SK-N-SH treated with all-trans-retinoic acid at 6 μM for 48 hours (cell line): ENCODE measurements at regions not wholly inside any gene's neighbourhood (a gene's known extent, or its start where the extent isn't known, plus 50 kb on each side); places are given as distances from the start of the nearest gene placed in this dataset.

Experiments
- ATAC-seq: fragments of 200-7000 bp; cut with Tn5 transposase; 3 replicates; pipeline ENCODE4 v1.9.1; 2020; ENCODE audit warnings: mild to moderate bottlenecking, moderate library complexity
- ARNTL ChIP-seq: fragments of 450-650 bp; formaldehyde crosslinking; IDR thresholded peaks from 2 replicates; pipeline ENCODE4 v1.5.0; 2020; ENCODE audit warnings: low read depth, mild to moderate bottlenecking, moderate library complexity, borderline replicate concordance
- BACH2 ChIP-seq: fragments of 250-450 bp; sonication (Bioruptor Pico); IDR thresholded peaks from 2 replicates; pipeline ENCODE4 v1.9.0; 2021; ENCODE audit warnings: mild to moderate bottlenecking, borderline replicate concordance
- CSDC2 ChIP-seq: fragments of 250-450 bp; sonication (Bioruptor Pico); IDR thresholded peaks from 2 replicates; pipeline ENCODE4 v1.5.0; 2020; ENCODE audit warnings: mild to moderate bottlenecking, moderate library complexity
- ESRRG ChIP-seq: fragments of 250-450 bp; sonication (Bioruptor Pico); IDR thresholded peaks from 2 replicates; pipeline ENCODE4 v1.6.1; 2021; ENCODE audit warnings: mild to moderate bottlenecking
- GLIS3 ChIP-seq: fragments of 250-450 bp; sonication (Bioruptor Pico); IDR thresholded peaks from 2 replicates; pipeline ENCODE4 v1.5.0; 2020; ENCODE audit warnings: mild to moderate bottlenecking, moderate library complexity
- ISL1 ChIP-seq: fragments of 250-450 bp; sonication (Bioruptor Pico); IDR thresholded peaks from 2 replicates; pipeline ENCODE4 v2.1.2; 2022; ENCODE audit warnings: mild to moderate bottlenecking, moderate library complexity
- OSR1 ChIP-seq: fragments of 250-450 bp; sonication (Bioruptor Pico); IDR thresholded peaks from 2 replicates; pipeline ENCODE4 v1.8.0; 2022; ENCODE audit warnings: moderate library complexity, mild to moderate bottlenecking, inconsistent platforms
- PPARA ChIP-seq: fragments of 250-450 bp; sonication (Bioruptor Pico); IDR thresholded peaks from 2 replicates; pipeline ENCODE4 v1.5.0; 2020; ENCODE audit warnings: mild to moderate bottlenecking, borderline replicate concordance
- RARB ChIP-seq: fragments of 250-450 bp; sonication (Bioruptor Pico); IDR thresholded peaks from 2 replicates; pipeline ENCODE4 v1.8.0; 2021; ENCODE audit warnings: mild to moderate bottlenecking, moderate library complexity
- SNAI2 ChIP-seq: fragments of 250-450 bp; sonication (Bioruptor Pico); IDR thresholded peaks from 2 replicates; pipeline ENCODE4 v1.5.0; 2020; ENCODE audit warnings: mild to moderate bottlenecking, moderate library complexity
- TCF4 ChIP-seq: fragments of 250-450 bp; sonication (Bioruptor Pico); IDR thresholded peaks from 2 replicates; pipeline ENCODE4 v1.8.0; 2021; ENCODE audit warnings: mild to moderate bottlenecking, moderate library complexity, borderline replicate concordance
- ZC3H10 ChIP-seq: fragments of 250-450 bp; sonication (Bioruptor Pico); IDR thresholded peaks from 2 replicates; pipeline ENCODE4 v1.5.1; 2021; ENCODE audit warnings: mild to moderate bottlenecking, moderate library complexity
- ZFP3 ChIP-seq: fragments of 250-450 bp; sonication (Bioruptor Pico); IDR thresholded peaks from 2 replicates; pipeline ENCODE4 v1.5.0; 2020; ENCODE audit warnings: mild to moderate bottlenecking, moderate library complexity
- ZNF565 ChIP-seq: fragments of 450-650 bp; formaldehyde crosslinking; conservative IDR thresholded peaks from 2 replicates; pipeline ENCODE4 v1.5.0; 2020; ENCODE audit warnings: low read depth, mild to moderate bottlenecking, moderate library complexity
- ZNF70 ChIP-seq: fragments of 450-650 bp; formaldehyde crosslinking; IDR thresholded peaks from 2 replicates; pipeline ENCODE4 v1.5.0; 2020; ENCODE audit warnings: mild to moderate bottlenecking, moderate library complexity
- ZNF8 ChIP-seq: fragments of 450-650 bp; formaldehyde crosslinking; IDR thresholded peaks from 2 replicates; pipeline ENCODE4 v1.5.0; 2020; ENCODE audit warnings: mild to moderate bottlenecking, moderate library complexity
- TF ChIP-seq, protein P1 (sequence below): fragments of 250-450 bp; sonication (Bioruptor Pico); IDR thresholded peaks from 2 replicates; pipeline ENCODE4 v1.8.0; 2020; ENCODE audit warnings: mild to moderate bottlenecking, moderate library complexity, borderline replicate concordance
- TF ChIP-seq, protein P2 (sequence below): fragments of 250-450 bp; sonication (Bioruptor Pico); IDR thresholded peaks from 2 replicates; pipeline ENCODE4 v1.5.1; 2020; ENCODE audit warnings: low read depth, mild to moderate bottlenecking, moderate library complexity
- TF ChIP-seq, protein P3 (sequence below): fragments of 250-450 bp; sonication (Bioruptor Pico); IDR thresholded peaks from 2 replicates; pipeline ENCODE4 v1.5.0; 2020; ENCODE audit warnings: mild to moderate bottlenecking, moderate library complexity
- TF ChIP-seq, protein P4 (sequence below): fragments of 250-450 bp; sonication (Bioruptor Pico); IDR thresholded peaks from 2 replicates; pipeline ENCODE4 v1.5.1; 2021; ENCODE audit warnings: mild to moderate bottlenecking, moderate library complexity

DNA sequence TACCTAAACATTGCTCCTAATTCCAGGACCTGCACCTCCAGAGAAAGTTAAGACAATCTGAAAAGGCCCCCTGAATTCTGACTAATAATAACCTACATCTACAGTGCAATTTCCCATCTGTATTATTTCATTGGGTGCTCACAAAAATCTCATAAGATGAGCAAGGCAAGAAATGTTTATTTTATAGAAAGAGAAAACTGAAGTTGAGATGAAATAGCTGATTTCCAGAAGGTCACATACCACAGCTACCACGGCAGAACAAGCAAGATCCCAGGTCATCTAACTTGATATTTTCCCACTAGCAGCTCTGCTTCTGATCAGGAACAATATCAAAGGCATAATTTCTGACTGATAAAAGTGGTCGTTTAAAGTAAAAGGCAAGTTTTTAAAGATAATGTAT lies 105.8 kb upstream of the COL5A2 start:
- TF ChIP-seq SNAI2 (no peak), ZFP3 (CRISPR knock-in tag) (no peak), RARB (no peak), GLIS3 (no peak), ZNF565 (no peak), ESRRG (CRISPR knock-in tag) (no peak), TCF4 (no peak), ZC3H10 (CRISPR knock-in tag) (no peak), BACH2 (CRISPR knock-in tag) (no peak), ARNTL (no peak), ISL1 (CRISPR knock-in tag) (no peak), CSDC2 (CRISPR knock-in tag) (no peak)
- TF ChIP-seq, protein P1, sequence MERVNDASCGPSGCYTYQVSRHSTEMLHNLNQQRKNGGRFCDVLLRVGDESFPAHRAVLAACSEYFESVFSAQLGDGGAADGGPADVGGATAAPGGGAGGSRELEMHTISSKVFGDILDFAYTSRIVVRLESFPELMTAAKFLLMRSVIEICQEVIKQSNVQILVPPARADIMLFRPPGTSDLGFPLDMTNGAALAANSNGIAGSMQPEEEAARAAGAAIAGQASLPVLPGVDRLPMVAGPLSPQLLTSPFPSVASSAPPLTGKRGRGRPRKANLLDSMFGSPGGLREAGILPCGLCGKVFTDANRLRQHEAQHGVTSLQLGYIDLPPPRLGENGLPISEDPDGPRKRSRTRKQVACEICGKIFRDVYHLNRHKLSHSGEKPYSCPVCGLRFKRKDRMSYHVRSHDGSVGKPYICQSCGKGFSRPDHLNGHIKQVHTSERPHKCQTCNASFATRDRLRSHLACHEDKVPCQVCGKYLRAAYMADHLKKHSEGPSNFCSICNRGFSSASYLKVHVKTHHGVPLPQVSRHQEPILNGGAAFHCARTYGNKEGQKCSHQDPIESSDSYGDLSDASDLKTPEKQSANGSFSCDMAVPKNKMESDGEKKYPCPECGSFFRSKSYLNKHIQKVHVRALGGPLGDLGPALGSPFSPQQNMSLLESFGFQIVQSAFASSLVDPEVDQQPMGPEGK (CRISPR knock-in tag), result no peak
- TF ChIP-seq, protein P2, sequence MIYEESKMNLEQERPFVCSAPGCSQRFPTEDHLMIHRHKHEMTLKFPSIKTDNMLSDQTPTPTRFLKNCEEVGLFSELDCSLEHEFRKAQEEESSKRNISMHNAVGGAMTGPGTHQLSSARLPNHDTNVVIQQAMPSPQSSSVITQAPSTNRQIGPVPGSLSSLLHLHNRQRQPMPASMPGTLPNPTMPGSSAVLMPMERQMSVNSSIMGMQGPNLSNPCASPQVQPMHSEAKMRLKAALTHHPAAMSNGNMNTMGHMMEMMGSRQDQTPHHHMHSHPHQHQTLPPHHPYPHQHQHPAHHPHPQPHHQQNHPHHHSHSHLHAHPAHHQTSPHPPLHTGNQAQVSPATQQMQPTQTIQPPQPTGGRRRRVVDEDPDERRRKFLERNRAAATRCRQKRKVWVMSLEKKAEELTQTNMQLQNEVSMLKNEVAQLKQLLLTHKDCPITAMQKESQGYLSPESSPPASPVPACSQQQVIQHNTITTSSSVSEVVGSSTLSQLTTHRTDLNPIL (CRISPR knock-in tag), result no peak
- ATAC-seq, result peak; percentile 10; the same call in 2 of the 3 replicates

DNA sequence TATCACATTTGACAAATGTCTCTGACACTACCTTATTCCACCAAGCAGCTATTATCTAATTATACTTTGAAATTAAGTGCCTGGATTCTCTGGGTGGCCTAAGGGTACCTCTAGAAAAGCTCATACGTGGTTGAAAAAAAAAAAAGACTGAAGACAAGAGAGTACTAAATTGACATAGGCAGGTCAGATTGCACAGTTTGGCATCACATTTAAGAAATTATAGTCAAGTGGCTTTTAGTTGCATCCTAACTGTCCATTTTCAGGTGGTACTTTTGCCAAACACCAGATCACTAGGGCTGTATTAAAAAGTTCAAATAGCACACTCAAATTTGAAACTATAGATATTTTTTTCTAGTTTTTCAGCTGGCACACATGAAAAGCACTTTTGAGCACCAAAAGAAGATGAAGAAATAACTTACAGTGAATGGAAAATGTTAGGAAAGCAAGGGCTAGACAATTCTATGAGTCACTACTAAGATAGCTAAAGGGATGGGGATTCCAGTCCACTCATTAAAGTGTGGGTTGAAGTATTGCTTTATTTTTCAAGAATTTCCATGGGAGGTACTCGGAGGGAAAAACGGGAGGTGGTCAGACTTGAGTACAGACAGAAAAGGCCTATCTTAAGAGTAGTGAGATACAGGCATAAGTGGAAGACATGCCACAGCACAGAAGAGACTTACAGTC lies 106.5 kb upstream of the COL5A2 start:
- peak; percentile 81 for ATAC-seq
- 0 out of 2 replicates have a peak, but pooled peaks have one; percentile 50 for TF ChIP-seq CSDC2 (CRISPR knock-in tag)
- TF ChIP-seq SNAI2, result no peak
- no peak for TF ChIP-seq RARB
- TF ChIP-seq OSR1 (CRISPR knock-in tag), result no peak
- TF ChIP-seq ZNF70, result no peak
- TF ChIP-seq ARNTL, result no peak
- no peak for TF ChIP-seq ZNF565
- TF ChIP-seq ZNF8, result no peak
- TF ChIP-seq BACH2 (CRISPR knock-in tag), result no peak
- no peak for TF ChIP-seq GLIS3
- no peak for TF ChIP-seq PPARA (CRISPR knock-in tag)
- TF ChIP-seq TCF4, result no peak
- TF ChIP-seq ESRRG (CRISPR knock-in tag), result no peak
- TF ChIP-seq ISL1 (CRISPR knock-in tag), result peak; percentile 65
- peak; percentile 45; the same call in 1 of the 2 replicates for TF ChIP-seq ZFP3 (CRISPR knock-in tag)

DNA sequence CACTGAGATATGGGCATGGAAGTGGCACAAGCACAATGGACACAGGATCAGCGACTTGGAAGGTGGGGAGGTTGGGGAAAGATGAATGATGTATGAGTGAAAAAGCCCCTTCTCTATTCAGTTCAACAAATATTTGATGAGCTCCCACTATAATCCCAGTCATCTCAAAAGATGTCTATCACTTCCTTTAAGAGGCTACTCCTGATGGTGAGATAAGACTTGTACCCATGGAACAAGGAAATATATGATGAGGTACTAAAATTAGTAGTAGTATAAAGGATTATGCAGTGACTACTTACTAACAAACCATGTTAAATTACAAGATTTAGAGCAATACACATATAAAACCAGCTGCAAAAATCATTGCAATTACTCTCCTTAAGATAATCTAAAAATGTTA lies 107.8 kb upstream of the COL5A2 start:
- no peak for ATAC-seq
- TF ChIP-seq ZNF8 (no peak), ZNF565 (no peak), ARNTL (no peak), CSDC2 (CRISPR knock-in tag) (no peak), BACH2 (CRISPR knock-in tag) (no peak), RARB (no peak), GLIS3 (no peak), ZNF70 (no peak), SNAI2 (no peak)
- TF ChIP-seq, protein P3, sequence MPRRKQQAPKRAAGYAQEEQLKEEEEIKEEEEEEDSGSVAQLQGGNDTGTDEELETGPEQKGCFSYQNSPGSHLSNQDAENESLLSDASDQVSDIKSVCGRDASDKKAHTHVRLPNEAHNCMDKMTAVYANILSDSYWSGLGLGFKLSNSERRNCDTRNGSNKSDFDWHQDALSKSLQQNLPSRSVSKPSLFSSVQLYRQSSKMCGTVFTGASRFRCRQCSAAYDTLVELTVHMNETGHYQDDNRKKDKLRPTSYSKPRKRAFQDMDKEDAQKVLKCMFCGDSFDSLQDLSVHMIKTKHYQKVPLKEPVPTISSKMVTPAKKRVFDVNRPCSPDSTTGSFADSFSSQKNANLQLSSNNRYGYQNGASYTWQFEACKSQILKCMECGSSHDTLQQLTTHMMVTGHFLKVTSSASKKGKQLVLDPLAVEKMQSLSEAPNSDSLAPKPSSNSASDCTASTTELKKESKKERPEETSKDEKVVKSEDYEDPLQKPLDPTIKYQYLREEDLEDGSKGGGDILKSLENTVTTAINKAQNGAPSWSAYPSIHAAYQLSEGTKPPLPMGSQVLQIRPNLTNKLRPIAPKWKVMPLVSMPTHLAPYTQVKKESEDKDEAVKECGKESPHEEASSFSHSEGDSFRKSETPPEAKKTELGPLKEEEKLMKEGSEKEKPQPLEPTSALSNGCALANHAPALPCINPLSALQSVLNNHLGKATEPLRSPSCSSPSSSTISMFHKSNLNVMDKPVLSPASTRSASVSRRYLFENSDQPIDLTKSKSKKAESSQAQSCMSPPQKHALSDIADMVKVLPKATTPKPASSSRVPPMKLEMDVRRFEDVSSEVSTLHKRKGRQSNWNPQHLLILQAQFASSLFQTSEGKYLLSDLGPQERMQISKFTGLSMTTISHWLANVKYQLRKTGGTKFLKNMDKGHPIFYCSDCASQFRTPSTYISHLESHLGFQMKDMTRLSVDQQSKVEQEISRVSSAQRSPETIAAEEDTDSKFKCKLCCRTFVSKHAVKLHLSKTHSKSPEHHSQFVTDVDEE, result no peak

DNA sequence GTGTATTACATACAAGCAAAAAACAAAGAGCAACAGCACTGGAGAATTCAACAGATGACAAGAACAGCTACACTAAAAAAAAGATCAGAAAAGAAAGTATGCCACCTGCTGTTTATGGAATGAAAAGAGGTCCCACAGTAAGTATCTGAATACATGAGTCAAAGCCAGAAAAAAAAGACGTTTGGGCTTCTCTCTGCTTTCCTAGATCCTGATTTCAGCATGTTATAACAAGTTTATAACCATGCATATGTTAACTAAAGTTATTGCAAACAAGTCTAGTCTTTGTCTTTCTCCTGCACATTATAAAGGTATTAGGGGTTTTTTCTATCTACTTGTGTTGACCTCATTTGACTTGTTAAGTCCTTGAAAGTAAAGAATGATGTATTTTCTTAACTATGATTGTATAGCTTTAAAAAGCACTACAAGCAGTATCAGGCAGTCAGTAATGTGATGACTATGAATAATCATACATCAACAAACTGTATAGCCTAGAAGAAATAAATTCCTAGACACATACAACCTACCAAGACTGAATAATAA lies 108.5 kb upstream of the COL5A2 start:
- TF ChIP-seq RARB, result no peak
- no peak for TF ChIP-seq PPARA (CRISPR knock-in tag)
- no peak for TF ChIP-seq ZFP3 (CRISPR knock-in tag)
- TF ChIP-seq ESRRG (CRISPR knock-in tag), result no peak
- TF ChIP-seq, protein P2 (CRISPR knock-in tag), result no peak
- TF ChIP-seq TCF4, result no peak
- TF ChIP-seq, protein P4, sequence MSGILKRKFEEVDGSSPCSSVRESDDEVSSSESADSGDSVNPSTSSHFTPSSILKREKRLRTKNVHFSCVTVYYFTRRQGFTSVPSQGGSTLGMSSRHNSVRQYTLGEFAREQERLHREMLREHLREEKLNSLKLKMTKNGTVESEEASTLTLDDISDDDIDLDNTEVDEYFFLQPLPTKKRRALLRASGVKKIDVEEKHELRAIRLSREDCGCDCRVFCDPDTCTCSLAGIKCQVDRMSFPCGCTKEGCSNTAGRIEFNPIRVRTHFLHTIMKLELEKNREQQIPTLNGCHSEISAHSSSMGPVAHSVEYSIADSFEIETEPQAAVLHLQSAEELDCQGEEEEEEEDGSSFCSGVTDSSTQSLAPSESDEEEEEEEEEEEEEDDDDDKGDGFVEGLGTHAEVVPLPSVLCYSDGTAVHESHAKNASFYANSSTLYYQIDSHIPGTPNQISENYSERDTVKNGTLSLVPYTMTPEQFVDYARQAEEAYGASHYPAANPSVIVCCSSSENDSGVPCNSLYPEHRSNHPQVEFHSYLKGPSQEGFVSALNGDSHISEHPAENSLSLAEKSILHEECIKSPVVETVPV, result no peak
- peak; percentile 81 for ATAC-seq
